Keratinocyte (primary cell): ENCODE measurements at regions not wholly inside any gene's neighbourhood (a gene's known extent, or its start where the extent isn't known, plus 50 kb on each side); places are given as distances from the start of the nearest gene placed in this dataset.

Experiments
- DNase-seq: peaks from one replicate; pipeline ENCODE4 v3.0.0-alpha.2; 2011; ENCODE audit warnings: low read depth, missing footprints, low spot score
- FAIRE-seq: peaks from 2 replicates; lab custom pipeline; 2011; peaks lifted over from hg19 to GRCh38; lab: Jason Lieb, UNC
- H2AFZ ChIP-seq: 2 replicates; pipeline ENCODE4 v1.6.0; 2012; ENCODE audit warnings: low read length, control low read depth, inconsistent platforms; ENCODE audit not compliant: control insufficient read depth
- H3K27ac ChIP-seq: 2 replicates; pipeline ENCODE4 v1.5.1; 2011; ENCODE audit warnings: low read length; ENCODE audit not compliant: control insufficient read depth, insufficient read depth
- H3K27me3 ChIP-seq: 3 replicates; pipeline ENCODE4 v1.6.0; 2011; ENCODE audit warnings: low read length; ENCODE audit not compliant: control insufficient read depth, insufficient read depth; ENCODE audit errors: extremely low read depth
- H3K36me3 ChIP-seq, 2 experiments: 2 replicates in 1 of 2; 3 replicates in 1 of 2; pipeline ENCODE4 v1.5.1; 2011; ENCODE audit warnings: low read length in 2 of 2, mild to moderate bottlenecking in 1 of 2; ENCODE audit not compliant: control insufficient read depth in 2 of 2, insufficient read depth in 2 of 2; ENCODE audit errors: extremely low read depth in 1 of 2
- H3K4me1 ChIP-seq: 3 replicates; pipeline ENCODE4 v1.5.1; 2011; ENCODE audit warnings: low read length; ENCODE audit not compliant: control insufficient read depth, insufficient read depth; ENCODE audit errors: extremely low read depth
- H3K4me2 ChIP-seq: 3 replicates; pipeline ENCODE4 v1.6.0; 2011; ENCODE audit warnings: low read depth, low read length; ENCODE audit not compliant: control insufficient read depth, insufficient read depth; ENCODE audit errors: extremely low read depth
- H3K4me3 ChIP-seq, 3 experiments: fragments of 200-600 bp in 1 of 3; sonication (generic) in 1 of 3; 2 replicates in 2 of 3; 3 replicates in 1 of 3; pipeline ENCODE4 v1.5.1; 2011 to 2016; ENCODE audit warnings: low read length in 3 of 3, mild to moderate bottlenecking in 3 of 3, control low read depth in 2 of 3, inconsistent platforms in 1 of 3, low read depth in 1 of 3, mixed read lengths in 1 of 3, mixed run types in 1 of 3, moderate library complexity in 1 of 3; ENCODE audit not compliant: control insufficient read depth in 2 of 3, insufficient read depth in 2 of 3; ENCODE audit errors: extremely low read depth in 1 of 3
- H3K79me2 ChIP-seq: 2 replicates; pipeline ENCODE4 v1.6.0; 2012; ENCODE audit warnings: low read length; ENCODE audit not compliant: control insufficient read depth, insufficient read depth
- H3K9ac ChIP-seq: 3 replicates; pipeline ENCODE4 v1.6.0; 2011; ENCODE audit warnings: low read length; ENCODE audit not compliant: control insufficient read depth, insufficient read depth; ENCODE audit errors: extremely low read depth
- H3K9me1 ChIP-seq: 3 replicates; pipeline ENCODE4 v1.6.0; 2011; ENCODE audit warnings: low read length; ENCODE audit not compliant: control insufficient read depth, insufficient read depth; ENCODE audit errors: extremely low read depth
- H3K9me3 ChIP-seq: 2 replicates; pipeline ENCODE4 v1.5.1; 2012; ENCODE audit warnings: low read depth, low read length; ENCODE audit not compliant: control insufficient read depth
- H4K20me1 ChIP-seq: 3 replicates; pipeline ENCODE4 v1.6.0; 2011; ENCODE audit warnings: low read length; ENCODE audit not compliant: control insufficient read depth, insufficient read depth; ENCODE audit errors: extremely low read depth
- EZH2 ChIP-seq: IDR thresholded peaks from one replicate; pipeline ENCODE4 v1.6.1; 2012; ENCODE audit warnings: inconsistent platforms, mild to moderate bottlenecking, low read length, moderate library complexity
- dilution Hi-C: fragments of 300-500 bp; cut with MboI; formaldehyde crosslinking; loops from one replicate; pipeline ENCODE4 v1.7.0; 2020; ENCODE audit warnings: low sequenced_read_pairs; ENCODE audit not compliant: extremely low pct_ligation_motif_present
- TF ChIP-seq, protein P1 (sequence below), 3 experiments: IDR thresholded peaks in 1 of 3; conservative IDR thresholded peaks in 1 of 3; optimal IDR thresholded peaks in 1 of 3; 2 replicates in 2 of 3; 3 replicates in 1 of 3; pipeline versions ENCODE3 to v1.5.1; 2011; ENCODE audit warnings: low read length in 3 of 3, mild to moderate bottlenecking in 3 of 3, moderate library complexity in 2 of 3, control low read depth in 1 of 3, inconsistent platforms in 1 of 3; ENCODE audit not compliant: insufficient read depth in 2 of 3; ENCODE audit errors: extremely low read depth in 1 of 3

DNA sequence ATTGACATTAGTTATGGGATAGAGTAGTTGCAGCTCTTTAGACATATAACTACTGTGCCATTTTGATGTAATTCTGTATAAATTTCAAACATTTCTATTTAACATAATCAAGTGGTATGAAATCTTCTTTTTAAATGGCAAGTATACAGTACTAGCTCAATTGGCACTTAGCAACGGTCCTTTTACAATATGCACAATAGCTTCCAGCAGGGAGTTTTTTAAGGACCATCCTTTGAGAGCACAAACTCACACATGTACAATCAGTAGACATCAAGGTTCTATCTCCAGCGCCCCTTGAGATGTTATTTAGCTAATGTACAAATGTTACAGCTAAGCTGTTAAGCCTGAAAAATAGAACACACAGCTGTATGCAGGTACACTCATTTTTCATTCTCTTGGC, 480.7 kb downstream of the TFEC start:
- Histone ChIP-seq H3K4me3 (no peak overlapping the region), H2AFZ (no peak overlapping the region), H3K4me1 (no peaks in the 10 kb centered on the region), H3K9me3 (no peaks in the 10 kb centered on the region), H4K20me1 (no peaks in the 10 kb centered on the region), H3K27ac (no peak overlapping the region), H3K27me3 (no peaks in the 10 kb centered on the region), H3K36me3 (no peaks in the 10 kb centered on the region), H3K9ac (no peak overlapping the region), H3K79me2 (no peaks in the 10 kb centered on the region), H3K9me1 (no peaks in the 10 kb centered on the region), H3K4me2 (no peak overlapping the region)
- TF ChIP-seq EZH2 = no peak
- TF ChIP-seq, protein P1, sequence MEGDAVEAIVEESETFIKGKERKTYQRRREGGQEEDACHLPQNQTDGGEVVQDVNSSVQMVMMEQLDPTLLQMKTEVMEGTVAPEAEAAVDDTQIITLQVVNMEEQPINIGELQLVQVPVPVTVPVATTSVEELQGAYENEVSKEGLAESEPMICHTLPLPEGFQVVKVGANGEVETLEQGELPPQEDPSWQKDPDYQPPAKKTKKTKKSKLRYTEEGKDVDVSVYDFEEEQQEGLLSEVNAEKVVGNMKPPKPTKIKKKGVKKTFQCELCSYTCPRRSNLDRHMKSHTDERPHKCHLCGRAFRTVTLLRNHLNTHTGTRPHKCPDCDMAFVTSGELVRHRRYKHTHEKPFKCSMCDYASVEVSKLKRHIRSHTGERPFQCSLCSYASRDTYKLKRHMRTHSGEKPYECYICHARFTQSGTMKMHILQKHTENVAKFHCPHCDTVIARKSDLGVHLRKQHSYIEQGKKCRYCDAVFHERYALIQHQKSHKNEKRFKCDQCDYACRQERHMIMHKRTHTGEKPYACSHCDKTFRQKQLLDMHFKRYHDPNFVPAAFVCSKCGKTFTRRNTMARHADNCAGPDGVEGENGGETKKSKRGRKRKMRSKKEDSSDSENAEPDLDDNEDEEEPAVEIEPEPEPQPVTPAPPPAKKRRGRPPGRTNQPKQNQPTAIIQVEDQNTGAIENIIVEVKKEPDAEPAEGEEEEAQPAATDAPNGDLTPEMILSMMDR (optimal IDR thresholded peaks at IDR 0.05 in 1 of 3, IDR thresholded peaks at IDR 0.05 in 1 of 3, conservative IDR thresholded peaks at IDR 0.05 in 1 of 3; ENCODE audit: extremely low read depth in 1 of 3, insufficient read depth in 2 of 3, low read length in 3 of 3) = no peak
- dilution Hi-C loops = no loop called here
- FAIRE-seq (no peak), DNase-seq (no peak)

GRCh38 chr7:115548756-115549155, 481.8 kb downstream of the TFEC start:
- Histone ChIP-seq H3K9me1 (no peaks in the 10 kb centered on the region), H3K36me3 (no peaks in the 10 kb centered on the region), H4K20me1 (no peaks in the 10 kb centered on the region), H3K27ac (no peak overlapping the region), H3K9ac (no peak overlapping the region), H3K4me1 (no peaks in the 10 kb centered on the region), H3K4me2 (no peak overlapping the region), H3K4me3 (no peak overlapping the region), H3K9me3 (no peaks in the 10 kb centered on the region), H3K27me3 (no peaks in the 10 kb centered on the region), H3K79me2 (no peaks in the 10 kb centered on the region), H2AFZ (no peak overlapping the region)
- TF ChIP-seq EZH2 = no peak
- TF ChIP-seq, protein P1 (optimal IDR thresholded peaks at IDR 0.05 in 1 of 3, IDR thresholded peaks at IDR 0.05 in 1 of 3, conservative IDR thresholded peaks at IDR 0.05 in 1 of 3; ENCODE audit: extremely low read depth in 1 of 3, insufficient read depth in 2 of 3, low read length in 3 of 3) = no peak
- dilution Hi-C loops = no loop called here
- DNase-seq (no peak), FAIRE-seq (no peak)
